ENCODE measurements at regions not wholly inside any gene's neighbourhood (a gene's known extent, or its start where the extent isn't known, plus 50 kb on each side); places are given as distances from the start of the nearest gene placed in this dataset.

GRCh38 chrX:117094149-117094548 is 631.4 kb upstream of the CT83 start:
- no peak for TF ChIP-seq CTCF (IDR thresholded peaks at IDR 0.05; ENCODE audit: unreplicated experiment)
- Mint-ChIP-seq H3K4me1 (ENCODE audit: insufficient read depth, unreplicated experiment) (no peaks in the 10 kb centered on the region), H3K27ac (ENCODE audit: low read depth, unreplicated experiment) (no peak overlapping the region), H3K27me3 (ENCODE audit: insufficient read depth, unreplicated experiment) (no peaks in the 10 kb centered on the region), H3K36me3 (ENCODE audit: insufficient read depth, unreplicated experiment) (no peaks in the 10 kb centered on the region), H3K4me3 (ENCODE audit: unreplicated experiment) (no peak overlapping the region), H3K9me3 (ENCODE audit: unreplicated experiment) (no peaks in the 10 kb centered on the region)
- no TSS peak for BruUV-seq (replicated peaks)
- intact Hi-C loops (cut with micrococcal nuclease) = no loop called here
- DNase-seq (ENCODE audit: unreplicated experiment) = no peak
- ChIA-PET POLR2A (no interaction called here), CTCF (interaction anchor here (0.5 kb wide), 1 partner anchor 898 kb away, joined by 3 read pairs; no protein-coding TSS in a partner anchor)

DNA sequence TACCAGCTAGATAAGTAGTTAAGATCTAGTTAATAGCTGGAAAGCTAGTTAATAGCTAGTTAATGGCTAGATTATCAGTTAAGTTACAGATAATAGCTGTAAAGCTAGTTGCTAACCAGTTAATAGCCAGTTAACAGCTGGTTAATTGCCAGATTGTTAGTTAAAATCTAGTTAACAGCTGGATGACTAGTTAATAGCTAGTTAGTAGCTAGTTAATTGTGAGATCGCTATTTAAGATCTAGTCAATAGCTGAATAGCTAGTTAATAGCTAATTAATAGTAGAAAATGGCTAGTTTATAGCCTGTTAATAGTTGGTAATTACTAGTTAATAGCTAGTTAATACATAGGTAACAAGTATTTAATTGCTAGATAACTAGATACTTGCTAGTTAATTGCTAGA is 630.5 kb upstream of the CT83 start:
- no peaks in the 10 kb centered on the region for H3K4me1 Mint-ChIP-seq (ENCODE audit: insufficient read depth, unreplicated experiment)
- no peak for TF ChIP-seq CTCF (IDR thresholded peaks at IDR 0.05; ENCODE audit: unreplicated experiment)
- no peaks in the 10 kb centered on the region for H3K36me3 Mint-ChIP-seq (ENCODE audit: insufficient read depth, unreplicated experiment)
- DNase-seq (ENCODE audit: unreplicated experiment) = no peak
- H3K4me3 Mint-ChIP-seq (ENCODE audit: unreplicated experiment) = no peak overlapping the region
- H3K9me3 Mint-ChIP-seq (ENCODE audit: unreplicated experiment) = no peaks in the 10 kb centered on the region
- intact Hi-C loops (cut with micrococcal nuclease) = no loop called here
- no peak overlapping the region for H3K27ac Mint-ChIP-seq (ENCODE audit: low read depth, unreplicated experiment)
- BruUV-seq (replicated peaks) = no TSS peak
- H3K27me3 Mint-ChIP-seq (ENCODE audit: insufficient read depth, unreplicated experiment) = no peaks in the 10 kb centered on the region
- ChIA-PET CTCF (no interaction called here), POLR2A (no interaction called here)

GRCh38 chrX:117092641-117093040 is 629.9 kb upstream of the CT83 start:
- Mint-ChIP-seq H3K4me3 (ENCODE audit: unreplicated experiment) (no peak overlapping the region), H3K4me1 (ENCODE audit: insufficient read depth, unreplicated experiment) (no peaks in the 10 kb centered on the region), H3K36me3 (ENCODE audit: insufficient read depth, unreplicated experiment) (no peaks in the 10 kb centered on the region), H3K27me3 (ENCODE audit: insufficient read depth, unreplicated experiment) (no peaks in the 10 kb centered on the region), H3K9me3 (ENCODE audit: unreplicated experiment) (no peaks in the 10 kb centered on the region), H3K27ac (ENCODE audit: low read depth, unreplicated experiment) (no peak overlapping the region)
- BruUV-seq (replicated peaks) = no TSS peak
- POLR2A ChIA-PET = no interaction called here
- no peak for DNase-seq (ENCODE audit: unreplicated experiment)
- no peak for TF ChIP-seq CTCF (IDR thresholded peaks at IDR 0.05; ENCODE audit: unreplicated experiment)
- CTCF ChIA-PET = interaction anchor here (0.6 kb wide), 1 partner anchor 1013 kb away, joined by 3 read pairs; no protein-coding TSS in a partner anchor
- intact Hi-C loops (cut with micrococcal nuclease) = no loop called here

- CTCF ChIA-PET = no interaction called here
- BruUV-seq (replicated peaks) = no TSS peak
- intact Hi-C loops (cut with micrococcal nuclease) = no loop called here
- TF ChIP-seq CTCF (IDR thresholded peaks at IDR 0.05; ENCODE audit: unreplicated experiment) = no peak
- Mint-ChIP-seq H3K4me1 (ENCODE audit: insufficient read depth, unreplicated experiment) (no peaks in the 10 kb centered on the region), H3K4me3 (ENCODE audit: unreplicated experiment) (no peak overlapping the region), H3K9me3 (ENCODE audit: unreplicated experiment) (no peaks in the 10 kb centered on the region), H3K36me3 (ENCODE audit: insufficient read depth, unreplicated experiment) (no peaks in the 10 kb centered on the region), H3K27ac (ENCODE audit: low read depth, unreplicated experiment) (no peak overlapping the region), H3K27me3 (ENCODE audit: insufficient read depth, unreplicated experiment) (no peaks in the 10 kb centered on the region)
- no peak for DNase-seq (ENCODE audit: unreplicated experiment)
- POLR2A ChIA-PET = no interaction called here
These were observed 600.4 kb upstream of the CT83 start for GRCh38 chrX:117063224-117063623.
